ENCODE measurements at regions not wholly inside any gene's neighbourhood (a gene's known extent, or its start where the extent isn't known, plus 50 kb on each side); places are given as distances from the start of the nearest gene placed in this dataset.

GRCh38 chr4:18197467-18197866, 175.9 kb upstream of the LCORL start:
- no peak for TF ChIP-seq CTCF (IDR thresholded peaks at IDR 0.05; ENCODE audit: low read depth, low read length, missing control alignments)
- DNase-seq (ENCODE audit: low read depth) = no peak
- H3K4me3 ChIP-seq (ENCODE audit: low read depth, low read length) = no peak overlapping the region

GRCh38 chr4:18194278-18194677, 172.7 kb upstream of the LCORL start:
- H3K4me3 ChIP-seq (ENCODE audit: low read depth, low read length) = no peak overlapping the region
- DNase-seq (ENCODE audit: low read depth) = no peak
- no peak for TF ChIP-seq CTCF (IDR thresholded peaks at IDR 0.05; ENCODE audit: low read depth, low read length, missing control alignments)

DNA sequence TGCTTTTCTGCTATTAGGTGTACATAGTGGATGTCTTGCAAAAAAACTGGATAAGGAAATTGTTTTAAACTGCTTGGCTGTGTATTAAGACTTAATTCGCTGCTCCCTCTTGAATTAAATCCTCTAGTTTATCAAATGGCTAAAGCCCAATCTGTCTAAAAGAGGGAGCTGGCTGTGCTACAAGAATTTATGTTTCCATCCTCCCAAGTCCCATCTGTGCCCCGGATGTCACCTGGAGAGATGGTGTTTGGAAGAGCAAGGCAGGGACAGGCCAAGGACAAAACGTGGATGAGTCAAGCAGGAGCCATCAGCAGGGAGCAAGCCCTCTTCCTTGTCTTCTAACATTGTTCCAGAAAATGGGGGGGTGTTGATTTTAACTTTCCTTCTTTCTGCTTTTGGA, 171.3 kb upstream of the LCORL start:
- DNase-seq (ENCODE audit: low read depth) = no peak
- H3K4me3 ChIP-seq (ENCODE audit: low read depth, low read length) = no peak overlapping the region
- no peak for TF ChIP-seq CTCF (IDR thresholded peaks at IDR 0.05; ENCODE audit: low read depth, low read length, missing control alignments)

GRCh38 chr4:18185491-18185890, 163.9 kb upstream of the LCORL start:
- TF ChIP-seq CTCF (IDR thresholded peaks at IDR 0.05; ENCODE audit: low read depth, low read length, missing control alignments) = no peak
- no peak for DNase-seq (ENCODE audit: low read depth)
- H3K4me3 ChIP-seq (ENCODE audit: low read depth, low read length) = no peak overlapping the region

DNA sequence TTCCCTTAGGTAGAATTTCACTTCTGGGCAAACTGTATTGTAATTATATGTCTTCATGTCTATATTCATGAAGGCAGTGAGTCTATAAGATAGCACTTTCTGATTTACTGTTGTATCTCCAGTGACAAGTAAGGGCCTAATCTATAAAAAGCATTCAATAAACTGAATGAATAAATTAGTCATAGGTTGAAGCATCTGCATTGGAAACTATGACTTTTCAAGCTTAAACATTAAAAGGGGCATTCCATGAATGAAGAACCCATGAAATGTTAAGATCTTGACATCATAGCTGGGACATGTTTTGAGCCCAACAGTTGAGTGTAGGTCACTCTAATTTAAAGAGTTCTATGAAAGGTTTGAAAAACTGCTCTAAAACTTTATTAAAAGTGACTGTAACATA, 159.3 kb upstream of the LCORL start:
- no peak overlapping the region for H3K4me3 ChIP-seq (ENCODE audit: low read depth, low read length)
- TF ChIP-seq CTCF (IDR thresholded peaks at IDR 0.05; ENCODE audit: low read depth, low read length, missing control alignments) = no peak
- no peak for DNase-seq (ENCODE audit: low read depth)

GRCh38 chr4:18180122-18180521, 158.6 kb upstream of the LCORL start:
- no peak for TF ChIP-seq CTCF (IDR thresholded peaks at IDR 0.05; ENCODE audit: low read depth, low read length, missing control alignments)

GRCh38 chr4:18171896-18172295, 150.3 kb upstream of the LCORL start:
- no peak for TF ChIP-seq CTCF (IDR thresholded peaks at IDR 0.05; ENCODE audit: low read depth, low read length, missing control alignments)
- no peak overlapping the region for H3K4me3 ChIP-seq (ENCODE audit: low read depth, low read length)
- DNase-seq (ENCODE audit: low read depth) = no peak

More at GRCh38 chr4:18180122-18180521, 158.6 kb upstream of the LCORL start:
- no peak for DNase-seq (ENCODE audit: low read depth)
- H3K4me3 ChIP-seq (ENCODE audit: low read depth, low read length) = no peak overlapping the region

Data from GM12864 (cell line).